ENCODE measurements at regions not wholly inside any gene's neighbourhood (a gene's known extent, or its start where the extent isn't known, plus 50 kb on each side); places are given as distances from the start of the nearest gene placed in this dataset.

GRCh38 chr2:123051136-123051535 lies 974.0 kb upstream of the CNTNAP5 start:
- TF ChIP-seq FOXA1 (IDR thresholded peaks at IDR 0.05) (no peak), HDGF (IDR thresholded peaks at IDR 0.05; ENCODE audit: borderline replicate concordance) (no peak)

Measured in HEK293T (cell line).